ENCODE measurements at regions not wholly inside any gene's neighbourhood (a gene's known extent, or its start where the extent isn't known, plus 50 kb on each side); places are given as distances from the start of the nearest gene placed in this dataset.
"Not testable (repeated sequence)": the region's sequence is repeated elsewhere in the genome, so short reads cannot be mapped to it uniquely, and the experiment has no call there.

- H3K27ac ChIP-seq, result peak overlapping the region in 7 of 8 donors; percentile 6 to 61 (median 38)
- intact Hi-C loops (cut with DNase I; ENCODE audit: low total_unique reads), result no loop called here
- peaks cover 0 to 11% (median 6%) of the 10 kb centered on the region in 8 donors for H3K9me3 ChIP-seq
- H3K36me3 ChIP-seq, result no peaks in the 10 kb centered on the region
- H3K4me1 ChIP-seq, result no peaks in the 10 kb centered on the region
- no peak overlapping the region for H3K4me3 ChIP-seq
- H3K27me3 ChIP-seq (replicated peaks in 1 of 7), result no peaks in the 10 kb centered on the region
- 64 to 76% (median 73%) methylated on average over 4 of the region's 4 CpGs for WGBS, 5 donors
- no peak for DNase-seq
- TF ChIP-seq, protein P1, sequence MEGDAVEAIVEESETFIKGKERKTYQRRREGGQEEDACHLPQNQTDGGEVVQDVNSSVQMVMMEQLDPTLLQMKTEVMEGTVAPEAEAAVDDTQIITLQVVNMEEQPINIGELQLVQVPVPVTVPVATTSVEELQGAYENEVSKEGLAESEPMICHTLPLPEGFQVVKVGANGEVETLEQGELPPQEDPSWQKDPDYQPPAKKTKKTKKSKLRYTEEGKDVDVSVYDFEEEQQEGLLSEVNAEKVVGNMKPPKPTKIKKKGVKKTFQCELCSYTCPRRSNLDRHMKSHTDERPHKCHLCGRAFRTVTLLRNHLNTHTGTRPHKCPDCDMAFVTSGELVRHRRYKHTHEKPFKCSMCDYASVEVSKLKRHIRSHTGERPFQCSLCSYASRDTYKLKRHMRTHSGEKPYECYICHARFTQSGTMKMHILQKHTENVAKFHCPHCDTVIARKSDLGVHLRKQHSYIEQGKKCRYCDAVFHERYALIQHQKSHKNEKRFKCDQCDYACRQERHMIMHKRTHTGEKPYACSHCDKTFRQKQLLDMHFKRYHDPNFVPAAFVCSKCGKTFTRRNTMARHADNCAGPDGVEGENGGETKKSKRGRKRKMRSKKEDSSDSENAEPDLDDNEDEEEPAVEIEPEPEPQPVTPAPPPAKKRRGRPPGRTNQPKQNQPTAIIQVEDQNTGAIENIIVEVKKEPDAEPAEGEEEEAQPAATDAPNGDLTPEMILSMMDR (IDR thresholded peaks at IDR 0.05 in 8 of 11, conservative IDR thresholded peaks at IDR 0.05 in 3 of 11), result no peak
- TF ChIP-seq POLR2AphosphoS5 (IDR thresholded peaks at IDR 0.05) (no peak), POLR2A (IDR thresholded peaks at IDR 0.05) (no peak)
Measured at GRCh38 chr1:186255266-186255665, 119.8 kb downstream of the TPR start.

DNA sequence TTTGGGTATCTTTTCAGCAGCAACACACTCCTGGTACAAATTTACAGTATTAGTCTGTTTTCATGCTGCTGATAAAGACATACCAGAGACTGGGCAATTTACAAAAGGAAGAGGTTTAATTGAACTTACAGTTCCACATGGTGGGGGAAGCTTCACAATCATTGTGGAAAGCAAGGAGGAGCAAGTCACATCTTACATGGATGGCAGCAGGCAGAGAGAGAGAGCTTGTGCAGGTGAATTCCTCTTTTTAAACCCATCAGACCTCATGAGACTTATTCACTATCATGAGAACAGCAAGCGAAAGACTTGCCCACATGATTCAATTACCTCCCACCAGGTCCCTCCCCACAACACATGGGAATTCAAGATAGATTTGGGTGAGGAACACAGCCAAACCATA, 124.5 kb downstream of the TPR start:
- Histone ChIP-seq H3K4me3 (no peak overlapping the region), H3K4me1 (no peaks in the 10 kb centered on the region), H3K27me3 (replicated peaks in 1 of 7) (no peaks in the 10 kb centered on the region), H3K27ac (no peak overlapping the region), H3K36me3 (no peaks in the 10 kb centered on the region), H3K9me3 (peaks cover 0 to 30% (median 17%) of the 10 kb centered on the region in 8 donors)
- DNase-seq, result no peak
- intact Hi-C loops (cut with DNase I; ENCODE audit: low total_unique reads), result no loop called here
- 82 to 100% (median 93%) methylated on average over 1 of the region's 1 CpG for WGBS, 5 donors
- TF ChIP-seq, protein P1 (IDR thresholded peaks at IDR 0.05 in 8 of 11, conservative IDR thresholded peaks at IDR 0.05 in 3 of 11), result no peak
- no peak for TF ChIP-seq POLR2AphosphoS5 (IDR thresholded peaks at IDR 0.05)
- no peak for TF ChIP-seq POLR2A (IDR thresholded peaks at IDR 0.05)

DNA sequence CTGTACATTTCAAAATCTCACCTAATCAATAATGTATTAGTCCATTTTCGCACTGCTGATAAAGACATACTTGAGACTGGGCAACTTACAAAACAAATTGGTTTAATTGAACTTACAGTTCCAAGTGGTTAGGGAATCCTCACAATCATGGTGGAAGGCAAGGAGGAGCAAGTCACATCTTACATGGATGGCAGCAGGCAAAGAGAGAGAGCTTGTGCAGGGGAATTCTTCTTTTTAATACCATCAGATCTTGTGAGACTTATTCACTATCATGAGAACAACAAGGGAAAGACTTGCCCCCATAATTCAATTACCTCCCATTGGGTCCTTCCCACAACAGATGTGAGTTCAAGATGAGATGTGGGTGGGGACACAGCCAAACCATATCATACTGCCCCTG, 126.4 kb downstream of the TPR start:
- DNase-seq; H3K27ac ChIP-seq; H3K4me3 ChIP-seq; H3K4me1 ChIP-seq; H3K36me3 ChIP-seq; intact Hi-C loops (cut with DNase I; ENCODE audit: low total_unique reads); H3K27me3 ChIP-seq (replicated peaks in 1 of 7): not testable (repeated sequence)
- peaks cover 0 to 30% (median 17%) of the 10 kb centered on the region in 8 donors for H3K9me3 ChIP-seq
- WGBS, 5 donors, result 0 to 51% (median 3%) methylated on average over 1 of the region's 1 CpG

DNA sequence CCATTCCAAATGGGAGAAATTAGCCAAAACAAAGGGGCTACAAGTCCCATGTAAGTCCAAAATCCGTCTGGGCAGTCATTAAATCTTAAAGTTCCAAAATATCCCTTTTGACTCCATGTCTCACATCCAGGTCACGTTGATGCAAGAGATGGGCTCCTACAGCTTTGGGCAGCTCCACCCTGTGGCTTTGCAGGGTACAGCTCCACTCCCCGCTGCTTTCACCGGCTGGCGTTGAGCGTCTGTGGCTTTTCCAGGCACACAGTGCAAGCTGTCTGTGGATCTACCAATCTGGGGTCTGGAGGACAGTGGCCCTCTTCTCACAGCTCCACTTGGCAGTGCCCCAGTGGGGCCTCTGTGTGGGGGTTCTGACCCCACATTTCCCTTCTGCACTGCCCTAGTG, 130.2 kb downstream of the TPR start:
- Histone ChIP-seq H3K4me3 (no peak overlapping the region), H3K36me3 (no peaks in the 10 kb centered on the region), H3K9me3 (peaks cover 0 to 20% (median 8%) of the 10 kb centered on the region in 8 donors), H3K27ac (no peak overlapping the region), H3K4me1 (no peaks in the 10 kb centered on the region), H3K27me3 (replicated peaks in 1 of 7) (no peaks in the 10 kb centered on the region)
- intact Hi-C loops (cut with DNase I; ENCODE audit: low total_unique reads), result no loop called here
- TF ChIP-seq POLR2A (IDR thresholded peaks at IDR 0.05) (no peak), POLR2AphosphoS5 (IDR thresholded peaks at IDR 0.05) (no peak)
- TF ChIP-seq, protein P1 (IDR thresholded peaks at IDR 0.05 in 8 of 11, conservative IDR thresholded peaks at IDR 0.05 in 3 of 11), result no peak
- DNase-seq, result no peak
- 65 to 92% (median 70%) methylated on average over 2 to 6 of the region's 6 CpGs for WGBS, 5 donors
